ENCODE measurements at regions not wholly inside any gene's neighbourhood (a gene's known extent, or its start where the extent isn't known, plus 50 kb on each side); places are given as distances from the start of the nearest gene placed in this dataset.

DNA sequence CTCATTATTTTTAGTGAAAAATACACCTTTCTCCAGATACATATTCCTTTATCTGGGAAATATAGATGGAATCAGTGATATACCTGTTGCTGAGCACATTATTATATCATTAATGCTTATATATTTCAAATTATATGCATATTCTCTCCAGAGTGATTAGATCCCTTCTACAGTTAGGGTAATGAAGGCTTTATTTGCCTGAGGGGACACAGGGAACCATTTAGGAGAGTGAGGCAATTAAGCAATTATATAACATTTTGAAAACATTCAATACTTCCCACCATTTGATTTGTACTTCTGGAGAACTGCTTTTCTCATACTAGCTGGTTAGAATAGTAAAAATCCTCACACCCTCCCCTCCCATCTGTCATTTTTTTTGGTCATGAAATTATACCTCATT, 212.8 kb upstream of the NOVA1 start:
- no peaks in the 10 kb centered on the region for H4K20me1 ChIP-seq (ENCODE audit: insufficient read depth, low read length)
- TF ChIP-seq, protein P1, sequence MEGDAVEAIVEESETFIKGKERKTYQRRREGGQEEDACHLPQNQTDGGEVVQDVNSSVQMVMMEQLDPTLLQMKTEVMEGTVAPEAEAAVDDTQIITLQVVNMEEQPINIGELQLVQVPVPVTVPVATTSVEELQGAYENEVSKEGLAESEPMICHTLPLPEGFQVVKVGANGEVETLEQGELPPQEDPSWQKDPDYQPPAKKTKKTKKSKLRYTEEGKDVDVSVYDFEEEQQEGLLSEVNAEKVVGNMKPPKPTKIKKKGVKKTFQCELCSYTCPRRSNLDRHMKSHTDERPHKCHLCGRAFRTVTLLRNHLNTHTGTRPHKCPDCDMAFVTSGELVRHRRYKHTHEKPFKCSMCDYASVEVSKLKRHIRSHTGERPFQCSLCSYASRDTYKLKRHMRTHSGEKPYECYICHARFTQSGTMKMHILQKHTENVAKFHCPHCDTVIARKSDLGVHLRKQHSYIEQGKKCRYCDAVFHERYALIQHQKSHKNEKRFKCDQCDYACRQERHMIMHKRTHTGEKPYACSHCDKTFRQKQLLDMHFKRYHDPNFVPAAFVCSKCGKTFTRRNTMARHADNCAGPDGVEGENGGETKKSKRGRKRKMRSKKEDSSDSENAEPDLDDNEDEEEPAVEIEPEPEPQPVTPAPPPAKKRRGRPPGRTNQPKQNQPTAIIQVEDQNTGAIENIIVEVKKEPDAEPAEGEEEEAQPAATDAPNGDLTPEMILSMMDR (IDR thresholded peaks at IDR 0.05; ENCODE audit: extremely low read depth, low read depth, low read length): no peak
- H3K4me2 ChIP-seq (ENCODE audit: insufficient read depth, low read length): no peak overlapping the region
- H3K27me3 ChIP-seq (ENCODE audit: insufficient read depth, low read length): no peaks in the 10 kb centered on the region
- no peaks in the 10 kb centered on the region for H3K36me3 ChIP-seq (ENCODE audit: insufficient read depth, low read length)
- H3K4me1 ChIP-seq (ENCODE audit: insufficient read depth, low read length): no peaks in the 10 kb centered on the region
- no peak for DNase-seq (ENCODE audit: insufficient read length, low spot score, missing footprints)
- no peak overlapping the region for H3K27ac ChIP-seq (ENCODE audit: low read depth, low read length)
- peaks cover 2% of the 10 kb centered on the region for H3K9me3 ChIP-seq (ENCODE audit: low read depth, low read length)
- no peak overlapping the region for H2AFZ ChIP-seq (ENCODE audit: low read length)
- no peak overlapping the region for H3K4me3 ChIP-seq (ENCODE audit: insufficient read depth, low read length)
- no peaks in the 10 kb centered on the region for H3K79me2 ChIP-seq (ENCODE audit: insufficient read depth, low read length)

DNA sequence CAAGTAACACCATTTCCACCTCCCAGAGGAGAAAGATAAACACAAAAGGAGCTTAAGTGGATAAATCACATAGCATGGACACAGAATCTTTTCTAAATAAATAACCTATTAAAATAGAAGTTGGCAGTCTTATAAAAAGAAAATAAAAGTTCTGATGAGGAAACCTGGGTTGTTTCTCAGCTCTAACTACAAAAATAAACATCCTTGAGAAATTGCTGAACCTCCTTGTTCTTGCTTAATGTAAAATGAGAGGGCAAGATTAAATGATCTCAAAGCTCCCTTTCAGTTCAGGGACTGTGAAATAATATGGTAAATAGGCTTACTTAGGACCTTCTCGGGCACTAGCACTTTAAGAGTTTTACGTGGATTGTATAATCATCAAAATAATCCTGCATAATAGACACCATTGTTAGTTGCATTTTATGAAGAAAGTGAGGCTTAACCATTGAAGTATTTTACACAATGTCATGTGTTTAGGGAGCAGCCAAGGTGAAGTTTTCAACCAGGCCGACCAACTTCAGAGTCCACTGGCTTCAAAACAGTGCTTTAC, 214.0 kb upstream of the NOVA1 start:
- H2AFZ ChIP-seq (ENCODE audit: low read length): no peak overlapping the region

DNA sequence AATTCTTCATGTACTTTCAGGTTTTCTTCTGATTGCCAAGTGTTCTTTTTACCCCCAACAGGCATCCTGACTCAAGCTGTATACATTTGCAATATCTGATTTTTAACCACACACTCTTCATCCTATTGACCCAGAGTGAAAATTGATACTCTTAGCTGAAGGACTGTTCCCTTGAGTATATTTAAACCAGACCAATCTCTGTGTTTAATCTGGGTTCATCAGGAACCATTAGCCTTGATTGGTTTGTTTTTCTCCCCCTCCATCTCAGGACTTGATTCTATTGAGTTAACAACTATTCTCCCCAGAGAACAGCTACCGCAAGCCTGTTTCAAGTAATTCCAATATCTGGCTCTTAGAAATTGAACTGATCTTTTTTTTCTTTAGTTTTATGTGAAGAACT, 222.3 kb upstream of the NOVA1 start:
- Histone ChIP-seq H3K79me2 (ENCODE audit: insufficient read depth, low read length) (no peaks in the 10 kb centered on the region), H3K4me3 (ENCODE audit: insufficient read depth, low read length) (no peak overlapping the region), H4K20me1 (ENCODE audit: insufficient read depth, low read length) (no peaks in the 10 kb centered on the region), H3K4me1 (ENCODE audit: insufficient read depth, low read length) (no peaks in the 10 kb centered on the region), H3K27me3 (ENCODE audit: insufficient read depth, low read length) (no peaks in the 10 kb centered on the region), H3K9me3 (ENCODE audit: low read depth, low read length) (no peaks in the 10 kb centered on the region), H3K4me2 (ENCODE audit: insufficient read depth, low read length) (no peak overlapping the region), H2AFZ (ENCODE audit: low read length) (no peak overlapping the region), H3K27ac (ENCODE audit: low read depth, low read length) (no peak overlapping the region), H3K36me3 (ENCODE audit: insufficient read depth, low read length) (no peaks in the 10 kb centered on the region)
- TF ChIP-seq, protein P1 (IDR thresholded peaks at IDR 0.05; ENCODE audit: extremely low read depth, low read depth, low read length): no peak
- no peak for DNase-seq (ENCODE audit: insufficient read length, low spot score, missing footprints)

More for the DNA sequence above, 214.0 kb upstream of the NOVA1 start:
- no peak for DNase-seq (ENCODE audit: insufficient read length, low spot score, missing footprints)
- H3K36me3 ChIP-seq (ENCODE audit: insufficient read depth, low read length): no peaks in the 10 kb centered on the region
- H3K4me1 ChIP-seq (ENCODE audit: insufficient read depth, low read length): no peaks in the 10 kb centered on the region
- H3K9me3 ChIP-seq (ENCODE audit: low read depth, low read length): peaks cover 2% of the 10 kb centered on the region
- no peaks in the 10 kb centered on the region for H3K27me3 ChIP-seq (ENCODE audit: insufficient read depth, low read length)
- H3K27ac ChIP-seq (ENCODE audit: low read depth, low read length): no peak overlapping the region
- TF ChIP-seq, protein P1 (IDR thresholded peaks at IDR 0.05; ENCODE audit: extremely low read depth, low read depth, low read length): no peak
- no peak overlapping the region for H3K4me2 ChIP-seq (ENCODE audit: insufficient read depth, low read length)
- H4K20me1 ChIP-seq (ENCODE audit: insufficient read depth, low read length): no peaks in the 10 kb centered on the region
- H3K79me2 ChIP-seq (ENCODE audit: insufficient read depth, low read length): no peaks in the 10 kb centered on the region
- no peak overlapping the region for H3K4me3 ChIP-seq (ENCODE audit: insufficient read depth, low read length)

DNA sequence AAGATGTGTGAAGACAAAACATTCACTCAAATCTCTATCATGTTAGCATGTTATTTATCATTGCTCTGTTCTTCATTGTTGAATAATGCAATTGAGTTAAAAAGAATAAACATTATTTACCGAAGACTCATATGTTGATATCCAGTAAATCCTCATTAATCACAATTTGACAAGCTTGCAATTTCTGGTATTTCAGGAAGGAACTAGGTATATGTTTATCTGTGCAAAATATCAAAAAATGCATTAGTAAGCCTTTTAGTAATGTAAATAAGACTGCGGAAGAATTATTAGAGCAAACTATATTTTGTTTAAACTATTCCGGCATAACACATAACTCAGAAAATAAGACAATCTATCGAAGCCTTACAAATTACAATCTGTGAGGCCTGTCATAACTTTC, 222.7 kb upstream of the NOVA1 start:
- Histone ChIP-seq H3K4me2 (ENCODE audit: insufficient read depth, low read length) (no peak overlapping the region), H3K27ac (ENCODE audit: low read depth, low read length) (no peak overlapping the region), H2AFZ (ENCODE audit: low read length) (no peak overlapping the region), H3K4me3 (ENCODE audit: insufficient read depth, low read length) (no peak overlapping the region), H3K4me1 (ENCODE audit: insufficient read depth, low read length) (no peaks in the 10 kb centered on the region), H4K20me1 (ENCODE audit: insufficient read depth, low read length) (no peaks in the 10 kb centered on the region), H3K27me3 (ENCODE audit: insufficient read depth, low read length) (no peaks in the 10 kb centered on the region), H3K9me3 (ENCODE audit: low read depth, low read length) (no peaks in the 10 kb centered on the region), H3K36me3 (ENCODE audit: insufficient read depth, low read length) (no peaks in the 10 kb centered on the region), H3K79me2 (ENCODE audit: insufficient read depth, low read length) (no peaks in the 10 kb centered on the region)
- no peak for DNase-seq (ENCODE audit: insufficient read length, low spot score, missing footprints)
- TF ChIP-seq, protein P1 (IDR thresholded peaks at IDR 0.05; ENCODE audit: extremely low read depth, low read depth, low read length): no peak
